Left lung (tissue), 4 donors: ENCODE measurements at regions not wholly inside any gene's neighbourhood (a gene's known extent, or its start where the extent isn't known, plus 50 kb on each side); places are given as distances from the start of the nearest gene placed in this dataset.

Experiments
- ATAC-seq: fragments of 200-7000 bp; cut with Tn5 transposase; one replicate; pipeline ENCODE4 v1.9.1; 2020; ENCODE audit warnings: moderate library complexity
- DNase-seq, 4 donors: peaks; one replicate each; pipeline ENCODE4 v3.0.0-alpha.2; 2013 to 2020
- H3K27ac ChIP-seq, 2 donors: fragments of 200-600 bp; sonication (generic) in 1 of 2; one replicate each; pipeline versions ENCODE4 v1.5.0 to v1.8.0; 2020 to 2021
- H3K27me3 ChIP-seq, 2 donors: fragments of 200-600 bp; sonication (generic) in 1 of 2; one replicate each; pipeline versions ENCODE4 v1.5.0 to v1.8.0; 2020 to 2021
- H3K36me3 ChIP-seq, 2 donors: fragments of 200-600 bp; sonication (generic) in 1 of 2; one replicate each; pipeline versions ENCODE4 v1.5.0 to v1.8.0; 2020 to 2021
- H3K4me1 ChIP-seq, 2 donors: fragments of 200-600 bp; one replicate each; pipeline ENCODE4 v1.8.0; 2021
- H3K4me3 ChIP-seq, 2 donors: fragments of 200-600 bp; sonication (generic) in 1 of 2; one replicate each; pipeline versions ENCODE4 v1.5.0 to v1.8.0; 2020 to 2021; ENCODE audit warnings: mild to moderate bottlenecking in 1 of 2
- H3K9me3 ChIP-seq, 2 donors: fragments of 200-600 bp; sonication (generic) in 1 of 2; one replicate each; pipeline versions ENCODE4 v1.5.0 to v1.8.0; 2020 to 2021
- intact Hi-C, 2 donors: fragments of 100-400 bp; cut with DNase I; formaldehyde crosslinking; loops; one replicate each; pipeline versions ENCODE4 v1.11.2 to v1.14.2; 2022
- TF ChIP-seq, protein P1 (sequence below), 2 donors: fragments of 200-600 bp; sonication (generic) in 1 of 2; IDR thresholded peaks; one replicate each; pipeline versions ENCODE4 v1.5.0 to v1.8.0; 2021; ENCODE audit warnings: antibody characterized with exemption in 2 of 2
- donor health status: DM: no; HTN: yes; CAD: no.
- donor health status: DM: no; HTN: no; CAD: no.

- no peaks in the 10 kb centered on the region for H3K4me1 ChIP-seq
- no peaks in the 10 kb centered on the region for H3K9me3 ChIP-seq
- no peak for ATAC-seq
- DNase-seq: no peak
- TF ChIP-seq, protein P1, sequence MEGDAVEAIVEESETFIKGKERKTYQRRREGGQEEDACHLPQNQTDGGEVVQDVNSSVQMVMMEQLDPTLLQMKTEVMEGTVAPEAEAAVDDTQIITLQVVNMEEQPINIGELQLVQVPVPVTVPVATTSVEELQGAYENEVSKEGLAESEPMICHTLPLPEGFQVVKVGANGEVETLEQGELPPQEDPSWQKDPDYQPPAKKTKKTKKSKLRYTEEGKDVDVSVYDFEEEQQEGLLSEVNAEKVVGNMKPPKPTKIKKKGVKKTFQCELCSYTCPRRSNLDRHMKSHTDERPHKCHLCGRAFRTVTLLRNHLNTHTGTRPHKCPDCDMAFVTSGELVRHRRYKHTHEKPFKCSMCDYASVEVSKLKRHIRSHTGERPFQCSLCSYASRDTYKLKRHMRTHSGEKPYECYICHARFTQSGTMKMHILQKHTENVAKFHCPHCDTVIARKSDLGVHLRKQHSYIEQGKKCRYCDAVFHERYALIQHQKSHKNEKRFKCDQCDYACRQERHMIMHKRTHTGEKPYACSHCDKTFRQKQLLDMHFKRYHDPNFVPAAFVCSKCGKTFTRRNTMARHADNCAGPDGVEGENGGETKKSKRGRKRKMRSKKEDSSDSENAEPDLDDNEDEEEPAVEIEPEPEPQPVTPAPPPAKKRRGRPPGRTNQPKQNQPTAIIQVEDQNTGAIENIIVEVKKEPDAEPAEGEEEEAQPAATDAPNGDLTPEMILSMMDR (IDR thresholded peaks at IDR 0.05): no peak
- no peak overlapping the region for H3K27ac ChIP-seq
- intact Hi-C loops: no loop called here
- no peak overlapping the region for H3K4me3 ChIP-seq
- H3K27me3 ChIP-seq: no peaks in the 10 kb centered on the region
- no peaks in the 10 kb centered on the region for H3K36me3 ChIP-seq
These were observed 104.0 kb downstream of the MIS18A start for GRCh38 chr21:32174819-32175218.

DNA sequence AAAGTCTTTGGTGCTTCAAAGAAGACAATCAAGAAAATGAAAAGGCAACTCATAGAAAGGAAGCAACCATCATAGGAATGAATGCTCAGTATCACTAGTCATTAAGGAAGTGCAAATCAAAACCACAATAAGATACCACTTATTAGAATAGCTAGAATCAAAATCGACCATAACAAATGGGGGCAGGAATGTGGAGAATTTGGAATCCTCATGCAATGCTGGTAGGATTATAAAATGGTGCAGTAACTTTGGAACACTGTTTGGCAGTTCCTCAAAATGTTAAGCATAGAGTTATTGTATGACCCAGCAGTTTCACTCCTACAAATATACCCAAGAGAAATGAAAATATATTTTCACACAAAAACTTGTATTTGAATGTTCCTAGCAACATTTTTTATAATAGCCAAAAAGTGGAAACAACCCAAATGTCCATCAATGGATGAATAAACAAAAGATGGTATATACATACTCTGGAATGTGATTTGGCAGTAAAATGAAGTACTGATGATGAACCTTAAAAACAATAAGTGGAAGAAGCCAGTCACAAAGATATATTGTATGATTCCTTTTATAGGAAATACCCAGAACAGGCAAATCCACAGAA is 105.6 kb downstream of the MIS18A start:
- DNase-seq (no peak), ATAC-seq (no peak)
- no peak overlapping the region for H3K27ac ChIP-seq
- no peak overlapping the region for H3K4me3 ChIP-seq
- no peaks in the 10 kb centered on the region for H3K27me3 ChIP-seq
- TF ChIP-seq, protein P1 (IDR thresholded peaks at IDR 0.05): no peak
- no peaks in the 10 kb centered on the region for H3K36me3 ChIP-seq
- no peaks in the 10 kb centered on the region for H3K9me3 ChIP-seq
- intact Hi-C loops: no loop called here
- H3K4me1 ChIP-seq: no peaks in the 10 kb centered on the region

- Histone ChIP-seq H3K4me3 (no peak overlapping the region), H3K27me3 (no peaks in the 10 kb centered on the region), H3K27ac (no peak overlapping the region), H3K36me3 (no peaks in the 10 kb centered on the region), H3K9me3 (no peaks in the 10 kb centered on the region), H3K4me1 (no peaks in the 10 kb centered on the region)
- TF ChIP-seq, protein P1 (IDR thresholded peaks at IDR 0.05): no peak
- no peak for ATAC-seq
- DNase-seq: no peak
- intact Hi-C loops: no loop called here
These were observed 106.7 kb downstream of the MIS18A start for GRCh38 chr21:32172106-32172505.

DNA sequence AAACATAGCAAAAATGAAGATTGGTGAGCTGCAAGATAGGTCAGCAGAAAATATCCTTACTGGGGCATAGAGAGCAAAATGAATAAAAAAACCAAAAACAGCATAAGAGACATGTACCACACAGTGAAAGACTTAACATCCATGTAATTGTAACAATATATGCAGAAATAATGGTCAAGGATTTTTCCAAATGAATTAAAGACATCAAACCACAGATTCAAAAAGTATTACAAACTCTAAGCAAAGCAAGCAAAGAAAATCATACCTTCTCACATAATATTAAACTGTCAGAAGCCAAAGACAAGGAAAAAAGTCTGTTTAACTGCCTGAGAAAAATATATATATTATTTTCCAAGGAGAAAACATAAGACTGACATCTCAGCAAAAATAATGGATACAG is 111.3 kb downstream of the MIS18A start:
- TF ChIP-seq, protein P1 (IDR thresholded peaks at IDR 0.05): no peak
- ATAC-seq (no peak), DNase-seq (no peak)
- H3K9me3 ChIP-seq: no peaks in the 10 kb centered on the region
- no peaks in the 10 kb centered on the region for H3K4me1 ChIP-seq
- intact Hi-C loops: no loop called here
- no peaks in the 10 kb centered on the region for H3K36me3 ChIP-seq
- H3K27me3 ChIP-seq: no peaks in the 10 kb centered on the region
- H3K27ac ChIP-seq: no peak overlapping the region
- no peak overlapping the region for H3K4me3 ChIP-seq

DNA sequence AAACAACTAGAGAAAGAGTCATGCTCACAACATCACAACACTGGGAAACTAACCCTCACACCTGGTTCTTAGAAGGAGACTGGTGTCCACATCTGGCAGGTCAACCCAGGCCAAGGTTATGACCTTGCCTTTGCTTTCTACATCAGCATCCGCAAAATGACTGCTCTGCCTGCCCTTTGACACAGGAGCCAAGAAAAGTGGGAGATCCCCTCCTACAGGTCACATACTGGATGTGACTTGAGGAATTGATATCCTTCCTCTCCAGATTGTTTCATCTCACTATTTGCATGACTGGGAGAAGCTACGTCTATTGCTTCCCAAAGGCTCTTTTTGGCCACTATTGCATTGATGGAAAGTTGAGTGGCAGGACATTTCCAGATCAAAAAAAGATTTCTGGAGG is 115.5 kb downstream of the MIS18A start:
- H3K4me1 ChIP-seq: no peaks in the 10 kb centered on the region

More for the DNA sequence above, 115.5 kb downstream of the MIS18A start:
- DNase-seq (no peak), ATAC-seq (no peak)
- no peaks in the 10 kb centered on the region for H3K36me3 ChIP-seq
- H3K27ac ChIP-seq: no peak overlapping the region
- H3K27me3 ChIP-seq: no peaks in the 10 kb centered on the region
- intact Hi-C loops: no loop called here
- H3K9me3 ChIP-seq: no peaks in the 10 kb centered on the region
- TF ChIP-seq, protein P1 (IDR thresholded peaks at IDR 0.05): no peak
- H3K4me3 ChIP-seq: no peak overlapping the region
